ENCODE measurements at regions not wholly inside any gene's neighbourhood (a gene's known extent, or its start where the extent isn't known, plus 50 kb on each side); places are given as distances from the start of the nearest gene placed in this dataset.

DNA sequence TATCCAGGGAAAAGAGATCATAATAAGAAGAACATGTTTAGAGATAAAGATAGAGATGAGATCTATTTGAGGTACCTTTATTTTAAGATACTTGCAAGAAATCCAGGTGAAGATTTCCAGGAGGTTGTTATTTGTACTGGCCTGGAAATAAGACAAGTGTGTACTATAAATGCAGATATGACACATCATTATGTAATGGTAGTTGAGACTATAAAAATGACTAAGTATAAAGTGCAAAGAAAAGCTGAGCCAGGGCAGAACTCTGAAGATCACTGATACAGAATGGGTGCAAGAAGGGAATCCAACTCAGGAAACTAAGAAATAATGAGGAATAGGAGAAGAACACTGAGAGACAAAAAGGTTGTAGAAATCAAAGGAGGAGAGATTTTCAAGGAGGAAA lies 378.2 kb upstream of the PBX1 start:
- Histone ChIP-seq H3K4me1 (ENCODE audit: insufficient read depth, low read length) (no peaks in the 10 kb centered on the region), H3K56ac (ENCODE audit: insufficient read length, low read depth, low read length) (no peak overlapping the region), H2BK120ac (ENCODE audit: low read depth, low read length, poor library complexity, severe bottlenecking) (no peak overlapping the region), H2BK15ac (ENCODE audit: low read depth, low read length) (no peak overlapping the region), H3K27ac (ENCODE audit: insufficient read length, low read depth, low read length) (no peak overlapping the region), H3K18ac (ENCODE audit: insufficient read length, low read depth, low read length) (no peak overlapping the region), H2AFZ (ENCODE audit: low read length) (no peak overlapping the region), H2AK5ac (ENCODE audit: insufficient read length, low read length) (no peak overlapping the region), H3K23me2 (ENCODE audit: insufficient read length, low read depth, low read length, poor library complexity, severe bottlenecking) (no peaks in the 10 kb centered on the region), H2BK20ac (ENCODE audit: low read depth, low read length, poor library complexity, severe bottlenecking) (no peak overlapping the region), H3K27me3 (ENCODE audit: insufficient read depth, low read length) (no peaks in the 10 kb centered on the region), H3K9me3 (ENCODE audit: control insufficient read depth, low read depth, low read length) (no peaks in the 10 kb centered on the region), H4K8ac (replicated peaks; ENCODE audit: insufficient read length, low read depth, low read length) (no peak overlapping the region), H3K4ac (ENCODE audit: low read depth, low read length) (no peak overlapping the region), H3K14ac (ENCODE audit: insufficient read depth, low read length) (no peak overlapping the region), H4K91ac (ENCODE audit: insufficient read length, low read depth, low read length) (no peak overlapping the region), H2BK12ac (ENCODE audit: insufficient read length, low read depth, low read length) (no peak overlapping the region), H4K5ac (ENCODE audit: insufficient read length, low read depth, low read length) (no peak overlapping the region), H4K20me1 (ENCODE audit: control insufficient read depth, insufficient read depth, insufficient read length) (no peaks in the 10 kb centered on the region), H3K23ac (ENCODE audit: insufficient read length, low read depth, low read length) (no peak overlapping the region), H2BK5ac (ENCODE audit: insufficient read length, low read length) (no peak overlapping the region), H3K79me2 (ENCODE audit: insufficient read depth, low read length) (no peaks in the 10 kb centered on the region), H3T11ph (ENCODE audit: low read length) (no peak overlapping the region), H3K79me1 (ENCODE audit: insufficient read depth, low read depth, low read length, poor library complexity, severe bottlenecking) (no peaks in the 10 kb centered on the region), H3K9ac (ENCODE audit: extremely low read depth, insufficient read length, low read length) (no peak overlapping the region), H3K4me2 (ENCODE audit: insufficient read depth, insufficient read length, low read length) (no peak overlapping the region)
- Mint-ChIP-seq H3K4me3 (no peak overlapping the region), H3K9me3 (peaks cover 3% of the 10 kb centered on the region in 2 experiments; a peak in 2 of 5 replicates), H3K36me3 (ENCODE audit: insufficient read depth in 1 of 3, low read depth in 3 of 3) (no peaks in the 10 kb centered on the region; a peak in 1 of 7 replicates), H3K4me1 (no peaks in the 10 kb centered on the region), H3K27ac (no peak overlapping the region), H3K27me3 (ENCODE audit: low read depth) (no peaks in the 10 kb centered on the region)
- TF ChIP-seq, protein P1, sequence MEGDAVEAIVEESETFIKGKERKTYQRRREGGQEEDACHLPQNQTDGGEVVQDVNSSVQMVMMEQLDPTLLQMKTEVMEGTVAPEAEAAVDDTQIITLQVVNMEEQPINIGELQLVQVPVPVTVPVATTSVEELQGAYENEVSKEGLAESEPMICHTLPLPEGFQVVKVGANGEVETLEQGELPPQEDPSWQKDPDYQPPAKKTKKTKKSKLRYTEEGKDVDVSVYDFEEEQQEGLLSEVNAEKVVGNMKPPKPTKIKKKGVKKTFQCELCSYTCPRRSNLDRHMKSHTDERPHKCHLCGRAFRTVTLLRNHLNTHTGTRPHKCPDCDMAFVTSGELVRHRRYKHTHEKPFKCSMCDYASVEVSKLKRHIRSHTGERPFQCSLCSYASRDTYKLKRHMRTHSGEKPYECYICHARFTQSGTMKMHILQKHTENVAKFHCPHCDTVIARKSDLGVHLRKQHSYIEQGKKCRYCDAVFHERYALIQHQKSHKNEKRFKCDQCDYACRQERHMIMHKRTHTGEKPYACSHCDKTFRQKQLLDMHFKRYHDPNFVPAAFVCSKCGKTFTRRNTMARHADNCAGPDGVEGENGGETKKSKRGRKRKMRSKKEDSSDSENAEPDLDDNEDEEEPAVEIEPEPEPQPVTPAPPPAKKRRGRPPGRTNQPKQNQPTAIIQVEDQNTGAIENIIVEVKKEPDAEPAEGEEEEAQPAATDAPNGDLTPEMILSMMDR (conservative IDR thresholded peaks at IDR 0.05): no peak
- DNase-seq: no peak
